GM23248 (cell line): ENCODE measurements at regions not wholly inside any gene's neighbourhood (a gene's known extent, or its start where the extent isn't known, plus 50 kb on each side); places are given as distances from the start of the nearest gene placed in this dataset.

Experiments
- DNase-seq: peaks from one replicate; pipeline ENCODE4 v3.0.0-alpha.2; 2015
- H2AFZ ChIP-seq: fragments of 200-600 bp; sonication (generic); 2 replicates; pipeline ENCODE4 v1.6.1; 2016; ENCODE audit warnings: antibody characterized with exemption
- H3F3A ChIP-seq: fragments of 200-600 bp; sonication (generic); 2 replicates; pipeline ENCODE4 v1.6.1; 2016; ENCODE audit warnings: mild to moderate bottlenecking, antibody characterized with exemption, mixed run types; ENCODE audit not compliant: insufficient read depth
- H3K27ac ChIP-seq: fragments of 200-600 bp; sonication (generic); 2 replicates; pipeline ENCODE4 v1.5.1; 2016; ENCODE audit warnings: mild to moderate bottlenecking
- H3K27me3 ChIP-seq: fragments of 200-600 bp; sonication (generic); replicated peaks from 2 replicates; pipeline ENCODE4 v1.6.1; 2016; ENCODE audit warnings: mild to moderate bottlenecking; ENCODE audit not compliant: insufficient read depth
- H3K36me3 ChIP-seq: fragments of 200-600 bp; sonication (generic); 2 replicates; pipeline ENCODE4 v1.6.1; 2016; ENCODE audit warnings: low read depth, mild to moderate bottlenecking
- H3K4me1 ChIP-seq: fragments of 200-600 bp; sonication (generic); 2 replicates; pipeline ENCODE4 v1.6.1; 2016; ENCODE audit warnings: mild to moderate bottlenecking; ENCODE audit not compliant: insufficient read depth
- H3K4me2 ChIP-seq: fragments of 200-600 bp; sonication (generic); one replicate; pipeline ENCODE4 v1.6.1; 2016; ENCODE audit warnings: mild to moderate bottlenecking; ENCODE audit not compliant: unreplicated experiment
- H3K4me3 ChIP-seq: fragments of 200-600 bp; sonication (generic); 2 replicates; pipeline ENCODE4 v1.5.1; 2016; ENCODE audit warnings: mild to moderate bottlenecking
- H3K79me2 ChIP-seq: fragments of 200-600 bp; sonication (generic); 2 replicates; pipeline ENCODE4 v1.6.1; 2016; ENCODE audit warnings: mild to moderate bottlenecking; ENCODE audit not compliant: insufficient read depth
- H3K9ac ChIP-seq: fragments of 200-600 bp; sonication (generic); 2 replicates; pipeline ENCODE4 v1.6.1; 2016; ENCODE audit warnings: mild to moderate bottlenecking
- H3K9me2 ChIP-seq: fragments of 200-600 bp; sonication (generic); 2 replicates; pipeline ENCODE4 v1.6.1; 2016; ENCODE audit warnings: mixed run types, mild to moderate bottlenecking, moderate library complexity; ENCODE audit not compliant: insufficient read depth
- H3K9me3 ChIP-seq: fragments of 200-600 bp; sonication (generic); one replicate; pipeline ENCODE4 v1.6.1; 2017; ENCODE audit warnings: low read depth
- H4K20me1 ChIP-seq: fragments of 200-600 bp; sonication (generic); 2 replicates; pipeline ENCODE4 v1.6.0; 2016; ENCODE audit not compliant: insufficient read depth
- EZH2 ChIP-seq: fragments of 200-600 bp; sonication (generic); IDR thresholded peaks from 2 replicates; pipeline ENCODE4 v1.6.1; 2018; ENCODE audit warnings: antibody characterized with exemption, mild to moderate bottlenecking; ENCODE audit not compliant: insufficient read depth, poor library complexity, severe bottlenecking
- EZH2phosphoT487 ChIP-seq: fragments of 200-600 bp; sonication (generic); IDR thresholded peaks from 2 replicates; pipeline ENCODE4 v1.6.1; 2018; ENCODE audit warnings: antibody characterized with exemption, moderate library complexity, mild to moderate bottlenecking, low read depth; ENCODE audit not compliant: insufficient read depth
- WGBS, 2 experiments: methylation state at CpG; one replicate each; pipeline ENCODE4 v1.1.6; 2015 to 2017; ENCODE audit warnings: low lambda C conversion rate in 2 of 2, low coverage in 1 of 2; ENCODE audit errors: missing lambda C conversion rate in 2 of 2; 5-methylcytosine and 5-hydroxymethylcytosine counted together
- in situ Hi-C: fragments of 300-500 bp; cut with MboI; formaldehyde crosslinking; loops from 2 replicates; pipeline ENCODE4 v1.15.0; 2020

DNA sequence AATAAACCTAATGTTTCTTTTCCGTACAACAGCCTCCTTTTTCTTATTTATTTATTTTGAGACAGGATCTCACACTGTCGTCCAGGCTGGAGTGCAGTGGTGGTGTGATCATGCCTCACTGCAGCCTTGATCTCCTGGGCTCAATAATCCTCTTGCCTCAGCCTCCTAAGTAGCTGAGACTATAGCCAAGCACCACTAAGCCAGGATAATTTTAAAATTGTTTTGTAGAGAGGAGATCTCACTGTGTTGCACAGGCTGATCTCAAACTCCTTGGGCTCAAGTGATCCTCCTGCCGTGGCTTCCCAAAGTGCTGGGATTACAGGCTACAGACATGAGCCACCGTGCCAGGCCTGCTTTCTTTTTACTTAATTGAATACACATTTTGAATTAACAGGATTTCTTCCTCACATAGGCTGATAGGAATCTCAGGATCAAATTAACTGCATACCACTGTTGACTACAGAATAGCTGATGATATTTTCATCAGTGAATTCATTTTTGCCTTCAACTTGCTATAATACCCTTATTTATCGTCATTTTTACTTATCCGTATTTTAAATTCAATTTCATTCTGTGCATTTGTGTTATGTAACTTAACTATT is 2010.5 kb downstream of the NCAM2 start:
- Histone ChIP-seq H2AFZ (no peak overlapping the region), H3K9me3 (peaks cover 3% of the 10 kb centered on the region), H3F3A (no peaks in the 10 kb centered on the region), H3K27ac (no peak overlapping the region), H3K79me2 (no peaks in the 10 kb centered on the region), H3K9me2 (0 out of 2 replicates have a peak, but pooled peaks cover 3% of the 10 kb centered on the region), H3K4me1 (no peaks in the 10 kb centered on the region), H3K27me3 (no peaks in the 10 kb centered on the region), H4K20me1 (no peaks in the 10 kb centered on the region), H3K4me3 (no peak overlapping the region), H3K36me3 (no peaks in the 10 kb centered on the region), H3K4me2 (no peak overlapping the region), H3K9ac (no peak overlapping the region)
- WGBS, 2 experiments: 11 to 12% methylated on average over 6 of the region's 6 CpGs
- DNase-seq: no peak
- in situ Hi-C loops: no loop called here
- TF ChIP-seq EZH2phosphoT487: no peak
- no peak for TF ChIP-seq EZH2

DNA sequence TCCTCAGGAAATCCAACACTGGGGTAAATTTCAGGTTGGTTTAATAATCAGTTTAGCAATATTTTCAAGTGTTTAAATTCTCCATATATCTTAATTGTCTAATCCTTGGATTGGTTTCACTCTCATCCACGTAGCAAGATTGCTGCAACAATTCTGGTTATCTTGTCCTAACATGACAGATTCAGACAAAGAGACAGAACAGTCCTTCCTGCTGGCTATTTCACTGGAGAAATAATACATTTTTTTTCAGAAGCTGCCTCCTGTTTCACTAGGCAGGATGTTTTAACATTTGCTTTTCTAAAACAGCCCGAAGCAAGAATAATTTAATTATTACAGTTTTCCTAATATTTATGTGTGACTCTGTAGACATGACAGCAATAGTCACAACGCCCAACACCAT is 2011.2 kb downstream of the NCAM2 start:
- no peak for TF ChIP-seq EZH2phosphoT487
- no peak for TF ChIP-seq EZH2
- no peaks in the 10 kb centered on the region for H3K9me3 ChIP-seq
- no peak for DNase-seq
- no peaks in the 10 kb centered on the region for H4K20me1 ChIP-seq
- no peak overlapping the region for H3K9ac ChIP-seq
- in situ Hi-C loops: no loop called here
- no peak overlapping the region for H3K27ac ChIP-seq
- no peak overlapping the region for H3K4me2 ChIP-seq
- H3K27me3 ChIP-seq: no peaks in the 10 kb centered on the region
- no peaks in the 10 kb centered on the region for H3K79me2 ChIP-seq
- no peak overlapping the region for H3K4me3 ChIP-seq
- no peaks in the 10 kb centered on the region for H3F3A ChIP-seq
- no peak overlapping the region for H2AFZ ChIP-seq
- H3K4me1 ChIP-seq: no peaks in the 10 kb centered on the region
- H3K36me3 ChIP-seq: no peaks in the 10 kb centered on the region
- WGBS, 2 experiments: 6% methylated on average over 3 of the region's 3 CpGs
- H3K9me2 ChIP-seq: 0 out of 2 replicates have a peak, but pooled peaks cover 3% of the 10 kb centered on the region

DNA sequence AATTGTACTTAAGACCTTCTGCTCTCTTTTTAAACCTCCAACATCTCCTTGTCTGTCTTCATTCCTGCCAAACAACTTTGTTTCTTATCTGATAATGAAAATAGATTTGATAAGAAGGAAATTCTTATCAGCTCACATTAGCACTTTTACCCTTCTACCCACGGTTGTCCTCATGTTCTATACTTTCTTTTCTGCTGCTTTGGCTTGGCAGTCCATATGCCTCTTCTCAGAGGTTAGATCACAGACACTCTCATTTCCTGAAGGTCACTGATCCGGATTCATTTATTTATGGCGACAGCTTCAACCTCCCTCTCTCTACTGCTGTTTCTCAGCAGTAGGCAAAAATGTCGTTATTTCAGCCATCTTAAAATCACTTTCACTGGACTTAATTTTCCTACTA is 2015.8 kb downstream of the NCAM2 start:
- Histone ChIP-seq H3K9ac (no peak overlapping the region), H3K9me3 (no peaks in the 10 kb centered on the region), H3K9me2 (0 out of 2 replicates have a peak, but pooled peaks cover 3% of the 10 kb centered on the region), H2AFZ (no peak overlapping the region), H3K79me2 (no peaks in the 10 kb centered on the region), H3K4me2 (no peak overlapping the region), H3F3A (no peaks in the 10 kb centered on the region), H3K36me3 (no peaks in the 10 kb centered on the region), H3K27me3 (no peaks in the 10 kb centered on the region), H3K4me1 (no peaks in the 10 kb centered on the region), H3K27ac (no peak overlapping the region), H3K4me3 (no peak overlapping the region), H4K20me1 (no peaks in the 10 kb centered on the region)
- no peak for DNase-seq
- 9 to 15% methylated on average over 4 of the region's 4 CpGs for WGBS, 2 experiments
- in situ Hi-C loops: no loop called here
- TF ChIP-seq EZH2phosphoT487 (no peak), EZH2 (no peak)

DNA sequence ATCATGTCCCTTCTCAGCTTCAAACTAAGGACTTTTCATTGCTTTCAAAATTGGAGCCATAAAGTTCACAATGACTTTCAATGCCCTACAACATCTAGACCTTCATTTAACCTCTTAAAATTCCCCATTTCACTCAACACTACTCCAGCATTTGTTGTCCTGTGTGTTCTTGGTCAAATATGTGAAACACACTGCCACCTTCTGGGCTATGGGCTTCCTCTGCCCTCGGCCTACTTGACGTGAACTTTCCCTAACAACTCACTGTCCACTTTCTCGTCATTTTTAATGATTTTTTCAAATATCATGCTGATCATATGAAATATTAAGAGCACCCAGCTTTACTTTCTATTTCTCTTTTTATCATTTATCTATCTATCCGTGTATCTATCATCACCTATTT is 2018.4 kb downstream of the NCAM2 start:
- H3K36me3 ChIP-seq: no peaks in the 10 kb centered on the region
- H4K20me1 ChIP-seq: no peaks in the 10 kb centered on the region
- TF ChIP-seq EZH2phosphoT487 (no peak), EZH2 (no peak)
- 3 to 4% methylated on average over 4 of the region's 4 CpGs for WGBS, 2 experiments
- no peaks in the 10 kb centered on the region for H3K9me2 ChIP-seq
- H3F3A ChIP-seq: no peaks in the 10 kb centered on the region
- H3K4me2 ChIP-seq: no peak overlapping the region
- no peak for DNase-seq
- H3K27me3 ChIP-seq: no peaks in the 10 kb centered on the region
- H2AFZ ChIP-seq: no peak overlapping the region
- H3K79me2 ChIP-seq: no peaks in the 10 kb centered on the region
- no peak overlapping the region for H3K27ac ChIP-seq
- in situ Hi-C loops: no loop called here
- H3K4me1 ChIP-seq: no peaks in the 10 kb centered on the region
- no peaks in the 10 kb centered on the region for H3K9me3 ChIP-seq
- H3K9ac ChIP-seq: no peak overlapping the region
- no peak overlapping the region for H3K4me3 ChIP-seq

DNA sequence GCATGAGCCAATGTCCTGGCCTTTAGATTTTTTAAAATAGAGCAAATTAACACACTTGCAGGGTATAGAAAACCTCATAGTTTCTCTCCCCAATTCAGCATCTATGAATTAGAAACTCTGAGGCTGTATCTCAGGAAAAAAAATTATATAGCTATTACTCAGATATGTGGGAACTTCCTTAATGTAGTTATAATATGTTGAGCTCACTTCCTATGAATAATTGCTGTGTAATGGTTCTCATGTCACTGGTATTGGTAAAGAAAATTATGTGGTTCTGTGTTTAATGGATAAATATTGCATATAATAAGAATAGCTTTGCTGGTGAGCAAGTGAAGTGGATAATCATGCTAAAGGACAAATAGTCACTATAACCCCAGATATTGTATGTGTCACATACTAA is 2019.8 kb downstream of the NCAM2 start:
- Histone ChIP-seq H3K27me3 (no peaks in the 10 kb centered on the region), H3K27ac (no peak overlapping the region), H3K79me2 (no peaks in the 10 kb centered on the region), H3K9me2 (no peaks in the 10 kb centered on the region), H3K36me3 (no peaks in the 10 kb centered on the region), H3K4me2 (no peak overlapping the region), H3K4me3 (no peak overlapping the region), H3K9me3 (no peaks in the 10 kb centered on the region), H2AFZ (no peak overlapping the region), H3F3A (no peaks in the 10 kb centered on the region), H3K9ac (no peak overlapping the region), H3K4me1 (no peaks in the 10 kb centered on the region), H4K20me1 (no peaks in the 10 kb centered on the region)
- TF ChIP-seq EZH2phosphoT487: no peak
- in situ Hi-C loops: no loop called here
- no peak for DNase-seq
